ENCODE measurements at regions not wholly inside any gene's neighbourhood (a gene's known extent, or its start where the extent isn't known, plus 50 kb on each side); places are given as distances from the start of the nearest gene placed in this dataset.

- Histone ChIP-seq H3K9me3 (ENCODE audit: insufficient read depth, low read depth, low read length) (no peaks in the 10 kb centered on the region), H2AFZ (ENCODE audit: low read length) (no peak overlapping the region), H3K27me3 (ENCODE audit: insufficient read depth, low read length, poor library complexity, severe bottlenecking) (no peaks in the 10 kb centered on the region)
These were observed 214.1 kb upstream of the NRIP1 start for GRCh38 chr21:15278851-15279250.

GRCh38 chr21:15279482-15279881 is 214.7 kb upstream of the NRIP1 start:
- H3F3A ChIP-seq (ENCODE audit: low read depth): peaks cover 5% of the 10 kb centered on the region; the same call in 1 of the 2 replicates
- H3K36me3 ChIP-seq (ENCODE audit: insufficient read depth, low read length): no peaks in the 10 kb centered on the region
- no peak for TF ChIP-seq EZH2phosphoT487 (IDR thresholded peaks at IDR 0.05; ENCODE audit: borderline replicate concordance)
- no peak for TF ChIP-seq CTCF (conservative IDR thresholded peaks at IDR 0.05; ENCODE audit: low read length)
- H3K79me2 ChIP-seq (ENCODE audit: insufficient read depth, low read length): no peaks in the 10 kb centered on the region
- no peaks in the 10 kb centered on the region for H3K9me2 ChIP-seq (replicated peaks; ENCODE audit: low read depth, low read length)
- no peaks in the 10 kb centered on the region for H3K27me3 ChIP-seq (ENCODE audit: insufficient read depth, low read length, poor library complexity, severe bottlenecking)
- H2AFZ ChIP-seq (ENCODE audit: low read length): no peak overlapping the region
- peaks cover 29% of the 10 kb centered on the region for H3K4me1 ChIP-seq (ENCODE audit: insufficient read depth, low read length, poor library complexity, severe bottlenecking)
- no peaks in the 10 kb centered on the region for H4K20me1 ChIP-seq (ENCODE audit: insufficient read depth, low read length, poor library complexity, severe bottlenecking)
- H3K4me3 ChIP-seq (ENCODE audit: low read length, poor library complexity, severe bottlenecking): no peak overlapping the region
- no peak overlapping the region for H3K4me2 ChIP-seq (ENCODE audit: low read depth, low read length, poor library complexity, severe bottlenecking)
- no peaks in the 10 kb centered on the region for H3K9me3 ChIP-seq (ENCODE audit: insufficient read depth, low read depth, low read length)
- H3K9ac ChIP-seq (ENCODE audit: low read depth, low read length, poor library complexity, severe bottlenecking): no peak overlapping the region

More at GRCh38 chr21:15278851-15279250, 214.1 kb upstream of the NRIP1 start:
- Histone ChIP-seq H3K4me3 (ENCODE audit: low read length, poor library complexity, severe bottlenecking) (no peak overlapping the region), H3K9ac (ENCODE audit: low read depth, low read length, poor library complexity, severe bottlenecking) (no peak overlapping the region), H3K79me2 (ENCODE audit: insufficient read depth, low read length) (no peaks in the 10 kb centered on the region), H3F3A (ENCODE audit: low read depth) (peaks cover 5% of the 10 kb centered on the region; the same call in 1 of the 2 replicates), H3K4me1 (ENCODE audit: insufficient read depth, low read length, poor library complexity, severe bottlenecking) (peaks cover 35% of the 10 kb centered on the region), H3K4me2 (ENCODE audit: low read depth, low read length, poor library complexity, severe bottlenecking) (no peak overlapping the region), H3K36me3 (ENCODE audit: insufficient read depth, low read length) (no peaks in the 10 kb centered on the region), H3K9me2 (replicated peaks; ENCODE audit: low read depth, low read length) (no peaks in the 10 kb centered on the region), H4K20me1 (ENCODE audit: insufficient read depth, low read length, poor library complexity, severe bottlenecking) (no peaks in the 10 kb centered on the region)
- TF ChIP-seq CTCF (conservative IDR thresholded peaks at IDR 0.05; ENCODE audit: low read length) (no peak), EZH2phosphoT487 (IDR thresholded peaks at IDR 0.05; ENCODE audit: borderline replicate concordance) (no peak)

GRCh38 chr21:15281714-15282113 is 216.9 kb upstream of the NRIP1 start:
- H3K4me2 ChIP-seq (ENCODE audit: low read depth, low read length, poor library complexity, severe bottlenecking): no peak overlapping the region
- no peaks in the 10 kb centered on the region for H3K36me3 ChIP-seq (ENCODE audit: insufficient read depth, low read length)
- H3K79me2 ChIP-seq (ENCODE audit: insufficient read depth, low read length): no peaks in the 10 kb centered on the region
- H3K9ac ChIP-seq (ENCODE audit: low read depth, low read length, poor library complexity, severe bottlenecking): no peak overlapping the region
- no peak overlapping the region for H2AFZ ChIP-seq (ENCODE audit: low read length)
- H3F3A ChIP-seq (ENCODE audit: low read depth): no peaks in the 10 kb centered on the region
- H3K9me3 ChIP-seq (ENCODE audit: insufficient read depth, low read depth, low read length): no peaks in the 10 kb centered on the region
- no peaks in the 10 kb centered on the region for H3K27me3 ChIP-seq (ENCODE audit: insufficient read depth, low read length, poor library complexity, severe bottlenecking)
- TF ChIP-seq EZH2phosphoT487 (IDR thresholded peaks at IDR 0.05; ENCODE audit: borderline replicate concordance) (no peak), CTCF (conservative IDR thresholded peaks at IDR 0.05; ENCODE audit: low read length) (no peak)
- H4K20me1 ChIP-seq (ENCODE audit: insufficient read depth, low read length, poor library complexity, severe bottlenecking): no peaks in the 10 kb centered on the region
- H3K4me1 ChIP-seq (ENCODE audit: insufficient read depth, low read length, poor library complexity, severe bottlenecking): peaks cover 7% of the 10 kb centered on the region
- H3K4me3 ChIP-seq (ENCODE audit: low read length, poor library complexity, severe bottlenecking): no peak overlapping the region
- H3K9me2 ChIP-seq (replicated peaks; ENCODE audit: low read depth, low read length): no peaks in the 10 kb centered on the region
